ENCODE measurements at regions not wholly inside any gene's neighbourhood (a gene's known extent, or its start where the extent isn't known, plus 50 kb on each side); places are given as distances from the start of the nearest gene placed in this dataset.

DNA sequence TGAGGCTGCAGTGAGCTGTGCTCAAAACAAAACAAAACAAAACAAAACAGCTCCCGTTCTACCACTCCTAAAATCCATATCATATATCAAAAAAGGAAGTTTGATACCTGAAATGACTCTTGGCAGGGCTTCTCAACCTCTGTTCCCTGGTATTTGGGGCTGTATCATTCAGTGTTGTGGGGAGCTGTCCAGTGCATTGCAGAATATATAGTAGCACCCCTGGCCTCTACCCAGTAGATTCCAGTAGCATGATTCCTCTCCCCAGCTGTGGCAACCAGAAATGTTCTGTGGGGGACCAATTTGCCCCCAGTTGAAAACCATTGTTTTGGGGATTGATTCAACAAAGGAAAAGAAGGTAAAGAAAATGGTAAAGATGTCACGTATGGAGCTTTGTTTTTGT is 238.9 kb downstream of the PRL start:
- no peak for DNase-seq
- in situ Hi-C loops (cut with MboI; ENCODE audit: low pct_unique_long_range_greater_than_20kb, low sequenced_read_pairs) = no loop called here

DNA sequence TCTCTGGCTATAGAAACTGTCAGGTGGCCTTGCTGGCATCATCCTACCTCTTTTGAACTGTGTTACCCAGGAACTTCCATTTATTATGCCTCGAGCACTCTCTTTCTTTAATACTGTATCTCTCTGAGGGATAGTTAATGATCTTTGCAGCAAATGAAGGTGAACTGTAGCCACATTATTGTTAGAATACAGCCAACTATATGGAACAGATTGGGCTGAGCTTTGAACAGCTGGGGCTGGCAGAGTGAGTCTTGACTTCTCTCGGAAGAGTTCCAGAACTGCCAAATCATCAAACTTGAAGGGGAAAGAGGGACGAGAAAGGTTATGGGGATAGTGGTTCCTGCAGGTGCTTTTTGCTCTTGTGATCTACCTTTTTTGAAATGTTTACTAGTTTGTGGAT is 237.7 kb downstream of the PRL start:
- in situ Hi-C loops (cut with MboI; ENCODE audit: low pct_unique_long_range_greater_than_20kb, low sequenced_read_pairs) = no loop called here
- DNase-seq = no peak

DNA sequence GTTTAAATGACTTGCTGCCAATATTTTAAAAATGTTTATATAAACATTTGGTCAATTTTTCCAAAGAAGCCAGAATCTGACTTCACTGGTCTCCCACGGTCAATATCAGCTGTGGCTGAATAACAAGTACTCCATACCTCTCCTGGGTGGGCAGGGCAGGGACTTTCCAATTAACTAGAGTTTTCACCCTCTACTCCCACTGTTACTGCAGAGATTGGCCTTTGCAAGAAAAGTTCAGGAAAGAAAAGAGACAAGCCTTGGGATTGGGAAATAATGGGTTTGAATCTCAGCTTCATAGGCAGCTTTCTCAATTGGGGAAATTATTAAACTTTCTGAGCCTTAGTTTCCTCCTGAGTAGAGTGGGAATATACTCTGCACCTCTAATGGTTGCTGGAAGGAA is 236.9 kb downstream of the PRL start:
- no peak for DNase-seq

DNA sequence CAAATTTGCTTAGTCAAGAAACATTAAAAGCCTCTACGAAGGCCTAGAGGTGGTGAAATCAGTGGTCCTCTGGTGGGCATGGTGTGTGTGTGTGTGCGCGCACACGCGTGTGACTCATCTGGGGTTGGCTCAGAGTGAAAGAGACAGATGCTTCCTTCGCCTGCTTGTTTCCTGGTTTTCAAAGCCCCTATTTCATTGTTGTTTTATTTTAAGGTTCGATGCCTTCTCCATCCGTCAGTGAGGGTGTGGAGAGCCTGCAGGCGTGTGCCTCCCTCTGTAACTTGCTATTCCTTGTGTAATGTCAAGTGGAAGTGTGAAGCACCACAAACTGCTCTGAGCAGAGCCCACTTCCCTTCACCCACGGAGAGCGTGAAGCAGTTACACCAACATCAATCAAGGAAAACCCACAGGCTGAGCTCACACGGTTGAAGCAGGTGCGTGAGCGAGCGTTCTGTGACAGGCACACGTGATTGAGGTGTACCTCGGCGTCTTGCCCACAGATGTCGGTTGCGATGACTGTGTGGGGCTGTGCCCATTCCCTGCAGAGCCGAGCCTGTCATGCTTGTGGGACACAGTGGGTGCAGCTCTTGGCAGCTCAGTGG is 233.9 kb downstream of the PRL start:
- no peak for DNase-seq
- in situ Hi-C loops (cut with MboI; ENCODE audit: low pct_unique_long_range_greater_than_20kb, low sequenced_read_pairs) = no loop called here

More for the DNA sequence above, 236.9 kb downstream of the PRL start:
- in situ Hi-C loops (cut with MboI; ENCODE audit: low pct_unique_long_range_greater_than_20kb, low sequenced_read_pairs) = no loop called here

DNA sequence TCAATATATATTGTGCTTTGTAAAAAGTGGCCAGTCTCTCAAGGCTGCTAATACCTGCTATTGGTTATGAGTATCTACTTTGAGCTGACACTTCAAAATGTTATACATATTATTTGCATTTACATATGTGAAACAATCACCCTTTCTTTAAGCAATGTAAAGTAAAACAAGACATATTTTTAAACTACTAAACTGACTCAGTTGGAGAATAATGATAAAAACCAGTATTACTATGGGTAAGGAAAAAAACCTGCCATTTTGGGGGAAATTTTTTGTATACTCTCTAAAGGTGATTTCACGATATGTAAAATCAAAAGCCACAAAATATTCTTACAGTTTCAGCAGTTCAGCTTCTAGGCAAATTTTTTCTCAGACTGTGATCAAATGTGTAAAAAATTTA is 232.3 kb downstream of the PRL start:
- DNase-seq = no peak
- in situ Hi-C loops (cut with MboI; ENCODE audit: low pct_unique_long_range_greater_than_20kb, low sequenced_read_pairs) = no loop called here

DNA sequence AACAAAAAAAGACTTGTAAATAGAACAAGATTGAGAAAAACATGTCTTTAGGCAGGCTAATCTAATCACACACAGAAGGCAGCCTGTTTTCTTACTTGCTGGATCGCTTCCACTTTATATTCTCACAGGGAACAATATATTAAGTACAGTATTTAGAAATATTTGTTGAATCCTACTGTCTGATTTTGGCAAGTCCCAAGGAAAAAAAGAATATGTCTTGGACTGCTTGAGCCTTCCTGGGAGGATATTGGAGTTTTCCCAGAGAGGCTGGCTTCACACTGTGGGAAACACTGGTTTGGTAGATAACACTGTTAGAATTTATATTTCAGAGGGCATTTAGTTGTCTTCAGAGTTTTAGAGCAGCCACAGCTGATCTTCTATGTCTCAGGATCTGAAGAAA is 229.7 kb downstream of the PRL start:
- in situ Hi-C loops (cut with MboI; ENCODE audit: low pct_unique_long_range_greater_than_20kb, low sequenced_read_pairs) = no loop called here

DNA sequence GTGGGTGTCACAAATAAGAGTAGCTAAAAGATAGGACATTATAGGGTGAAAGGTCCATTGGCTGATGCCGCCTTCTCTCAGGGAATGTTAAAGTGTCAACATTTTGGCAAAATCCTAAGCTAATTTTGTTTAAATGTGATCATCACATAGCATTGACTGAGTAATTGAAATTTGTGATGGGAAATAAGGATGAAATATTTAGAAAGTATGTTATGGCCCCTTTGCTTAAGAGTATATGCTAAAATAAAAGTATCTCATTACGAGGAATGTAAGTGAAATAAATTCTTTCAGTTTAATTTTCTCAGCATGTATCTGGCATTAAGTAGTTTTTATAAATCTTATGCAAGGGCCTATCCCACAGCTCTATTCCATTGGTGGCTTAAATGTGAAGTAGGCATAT is 229.2 kb downstream of the PRL start:
- in situ Hi-C loops (cut with MboI; ENCODE audit: low pct_unique_long_range_greater_than_20kb, low sequenced_read_pairs) = no loop called here
- no peak for DNase-seq

More for the DNA sequence above, 229.7 kb downstream of the PRL start:
- DNase-seq = no peak

DNA sequence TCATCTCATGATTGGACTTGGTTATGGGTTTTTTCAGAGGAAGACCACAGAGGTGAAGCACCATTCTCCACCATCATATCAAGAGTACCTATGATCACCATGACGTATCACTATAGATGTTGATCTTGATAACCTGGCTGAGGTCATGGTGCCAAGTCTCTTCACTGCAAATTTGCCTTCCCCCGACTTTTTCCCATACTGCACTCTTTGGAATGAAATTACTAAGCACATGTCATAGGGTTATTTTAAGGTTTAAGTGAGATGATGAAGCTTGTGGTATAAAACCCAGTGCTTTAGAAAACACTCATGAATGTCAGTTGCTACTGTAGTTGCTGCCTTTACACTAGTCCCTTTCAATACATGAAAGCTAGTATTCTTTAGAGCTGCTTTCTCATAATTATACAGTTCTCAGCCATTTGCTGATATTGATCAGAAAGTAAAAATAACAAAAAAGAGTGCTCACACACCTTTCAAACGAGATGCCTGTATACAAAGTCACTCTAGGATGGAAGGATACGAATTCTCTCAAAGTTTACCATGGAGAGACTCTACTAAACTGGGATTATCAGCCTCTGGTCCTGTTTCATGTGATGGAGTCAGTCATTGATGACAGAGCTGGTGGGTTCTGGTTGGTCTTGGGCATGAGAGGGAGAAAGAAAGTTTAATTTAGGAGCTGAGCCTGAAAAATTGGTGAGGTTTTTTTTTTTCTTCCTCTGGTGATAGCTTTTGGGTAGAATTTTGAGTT is 228.1 kb downstream of the PRL start:
- no peak for DNase-seq
- in situ Hi-C loops (cut with MboI; ENCODE audit: low pct_unique_long_range_greater_than_20kb, low sequenced_read_pairs) = no loop called here

DNA sequence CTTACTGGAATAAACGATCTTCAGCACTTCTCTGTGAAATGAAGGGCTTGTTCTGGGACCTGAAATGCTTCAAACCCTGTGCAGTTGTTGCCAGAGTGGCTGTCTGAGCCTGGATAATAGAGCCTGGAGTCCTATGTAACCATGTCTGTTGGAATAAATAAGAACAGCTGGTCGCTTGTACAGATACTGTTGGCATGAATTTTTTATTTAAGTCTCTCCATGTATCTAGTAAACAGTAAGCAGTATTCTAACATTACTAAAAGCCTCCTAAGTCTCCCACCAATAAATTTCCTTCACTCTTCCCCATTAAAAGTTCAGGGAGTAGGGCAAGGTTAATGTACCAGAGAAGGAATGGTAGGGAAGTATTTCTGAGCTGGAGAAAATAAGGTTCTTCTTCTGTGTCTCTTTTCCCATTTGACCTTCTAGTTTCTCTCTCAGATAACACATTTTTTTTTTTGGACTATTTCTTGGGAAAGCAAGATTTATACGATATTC is 227.5 kb downstream of the PRL start:
- no peak for DNase-seq
- in situ Hi-C loops (cut with MboI; ENCODE audit: low pct_unique_long_range_greater_than_20kb, low sequenced_read_pairs) = no loop called here

DNA sequence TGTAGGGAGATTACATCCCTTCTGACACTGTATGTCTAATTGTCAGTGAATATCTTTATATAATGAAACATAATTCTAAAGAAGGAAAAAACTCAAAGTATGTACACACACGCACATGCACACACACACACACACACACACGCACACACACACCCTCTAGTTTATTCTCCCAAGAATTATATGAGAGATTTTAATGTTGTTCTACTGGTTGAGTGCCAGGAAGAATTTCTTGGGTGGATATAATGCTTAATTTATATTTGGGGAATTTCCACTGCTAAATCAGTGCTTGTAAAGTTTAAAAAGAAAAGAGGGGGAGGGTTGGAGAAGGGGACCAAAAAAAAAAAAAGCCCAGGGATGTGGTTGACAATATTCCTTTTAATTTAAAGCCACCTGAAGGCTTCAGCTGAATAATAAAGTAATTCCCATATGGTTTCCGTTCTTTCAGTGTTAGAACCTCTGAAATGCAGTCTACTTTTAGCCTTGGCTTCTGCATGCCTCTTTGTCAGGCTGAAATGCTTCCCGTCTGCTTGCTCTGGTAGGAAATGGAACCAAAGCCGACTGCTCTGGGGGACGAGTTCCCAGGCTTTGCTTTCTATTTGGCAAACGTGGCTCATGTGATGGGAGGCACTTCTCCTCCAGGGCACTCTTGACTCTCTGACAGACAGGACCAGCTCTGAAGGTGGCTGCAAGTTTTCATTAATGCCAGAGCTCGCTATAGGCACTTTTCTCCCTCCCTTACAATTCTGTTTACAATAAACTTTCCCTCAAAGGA is 225.4 kb downstream of the PRL start:
- DNase-seq = no peak
- in situ Hi-C loops (cut with MboI; ENCODE audit: low pct_unique_long_range_greater_than_20kb, low sequenced_read_pairs) = no loop called here

DNA sequence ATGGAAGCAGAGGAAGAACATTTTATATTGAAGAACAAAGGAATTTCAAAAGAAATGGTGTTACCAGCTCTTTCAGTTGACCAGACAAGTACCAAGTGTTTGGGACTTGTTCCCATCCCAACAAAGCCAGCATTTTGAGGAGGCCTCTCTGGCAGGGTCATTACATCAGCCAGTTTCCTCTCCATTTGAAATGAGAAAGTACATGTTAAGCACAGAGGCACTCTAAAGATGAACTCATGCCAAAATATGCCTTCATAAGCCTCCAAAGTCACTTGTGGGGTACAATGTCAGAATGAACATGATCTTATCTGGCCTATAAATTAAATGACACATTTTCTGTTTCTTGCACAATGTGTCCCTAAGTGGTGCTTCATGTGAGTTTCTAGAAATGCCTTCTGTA is 223.9 kb downstream of the PRL start:
- in situ Hi-C loops (cut with MboI; ENCODE audit: low pct_unique_long_range_greater_than_20kb, low sequenced_read_pairs) = no loop called here

DNA sequence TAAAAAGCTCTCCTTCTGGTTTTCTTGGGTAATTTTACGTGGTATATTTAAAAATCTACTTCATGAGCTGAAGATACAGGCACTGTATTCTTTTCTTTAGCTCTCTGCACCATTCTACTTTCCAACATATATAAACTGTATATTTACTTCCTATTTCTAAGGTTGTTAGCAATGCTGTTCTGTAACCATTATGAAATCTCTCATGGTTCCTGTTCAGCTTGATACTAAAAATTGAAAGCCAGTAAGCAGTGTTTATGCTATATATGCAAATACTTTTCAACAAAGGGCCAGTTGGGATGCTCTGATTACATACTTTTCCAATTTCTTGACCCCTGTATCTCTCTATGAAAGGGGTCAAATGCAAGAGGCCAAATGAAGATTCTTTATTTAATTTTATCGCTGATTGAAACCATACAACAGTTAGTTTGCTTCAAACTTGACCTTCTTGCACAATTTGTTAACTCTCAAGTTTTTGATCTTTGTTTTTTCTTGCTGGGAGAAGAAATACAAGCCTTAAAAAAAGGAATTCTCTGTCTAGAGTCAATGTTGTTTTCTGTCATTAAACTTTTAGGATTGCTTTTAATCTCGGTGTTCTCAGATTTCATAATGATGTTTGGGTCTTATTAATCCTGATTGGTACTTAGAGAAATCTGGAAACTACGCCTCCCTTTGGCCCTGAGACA is 223.2 kb downstream of the PRL start:
- no peak for DNase-seq
- in situ Hi-C loops (cut with MboI; ENCODE audit: low pct_unique_long_range_greater_than_20kb, low sequenced_read_pairs) = no loop called here

More for the DNA sequence above, 223.9 kb downstream of the PRL start:
- DNase-seq = no peak

DNA sequence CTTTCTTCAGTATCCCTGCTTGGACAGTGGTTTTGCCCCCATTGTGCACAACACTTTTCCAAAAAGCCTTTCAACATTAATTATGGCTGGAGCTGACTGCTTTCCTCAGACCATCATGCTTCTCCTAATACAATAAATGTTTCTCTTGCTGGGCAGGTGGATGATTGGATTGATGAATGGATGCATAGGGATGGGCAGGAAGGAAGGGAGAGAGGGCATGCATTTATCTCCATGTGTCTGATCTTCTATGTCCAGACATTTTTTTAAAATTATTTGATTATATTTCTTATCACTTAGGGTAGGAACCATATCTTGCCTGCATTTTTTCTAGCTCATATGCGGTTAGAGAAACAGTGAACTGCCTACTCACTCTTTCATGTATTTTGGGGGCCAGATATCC is 218.5 kb downstream of the PRL start:
- in situ Hi-C loops (cut with MboI; ENCODE audit: low pct_unique_long_range_greater_than_20kb, low sequenced_read_pairs) = no loop called here
- DNase-seq = no peak

DNA sequence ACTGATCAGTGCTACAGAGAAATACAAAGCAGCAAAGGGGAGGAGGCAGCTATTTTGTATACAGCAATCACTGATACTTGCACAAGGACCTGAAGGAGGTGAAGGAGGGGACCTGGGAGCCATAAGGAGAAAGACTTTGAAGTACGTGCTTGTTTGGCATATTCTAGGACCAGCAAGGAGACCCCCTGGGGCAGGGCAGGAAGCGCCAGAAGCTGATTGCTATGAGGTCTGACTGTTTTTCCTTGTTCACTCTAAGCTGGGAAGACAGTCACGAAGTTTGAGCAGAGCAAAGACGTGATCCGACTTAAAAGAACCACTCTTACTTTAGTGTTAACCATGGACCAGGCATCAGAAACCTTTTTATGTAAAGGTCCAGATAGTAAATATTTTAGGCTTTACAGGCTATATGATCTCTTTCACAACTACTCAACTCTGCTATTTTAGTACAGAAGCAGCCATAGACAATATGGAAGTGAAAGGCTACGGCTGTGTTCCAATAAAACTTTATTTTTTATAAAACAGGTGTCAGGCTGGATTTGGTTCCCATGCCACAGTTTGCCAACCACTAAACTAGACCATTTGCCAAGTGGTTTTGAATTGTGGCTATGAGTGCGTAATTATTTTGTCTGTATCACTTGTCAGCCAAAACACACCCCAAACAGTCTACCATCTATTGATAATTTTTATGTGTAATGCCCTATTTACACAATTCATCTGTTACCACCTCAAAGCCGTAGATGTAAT is 217.9 kb downstream of the PRL start:
- no peak for DNase-seq
- in situ Hi-C loops (cut with MboI; ENCODE audit: low pct_unique_long_range_greater_than_20kb, low sequenced_read_pairs) = no loop called here

DNA sequence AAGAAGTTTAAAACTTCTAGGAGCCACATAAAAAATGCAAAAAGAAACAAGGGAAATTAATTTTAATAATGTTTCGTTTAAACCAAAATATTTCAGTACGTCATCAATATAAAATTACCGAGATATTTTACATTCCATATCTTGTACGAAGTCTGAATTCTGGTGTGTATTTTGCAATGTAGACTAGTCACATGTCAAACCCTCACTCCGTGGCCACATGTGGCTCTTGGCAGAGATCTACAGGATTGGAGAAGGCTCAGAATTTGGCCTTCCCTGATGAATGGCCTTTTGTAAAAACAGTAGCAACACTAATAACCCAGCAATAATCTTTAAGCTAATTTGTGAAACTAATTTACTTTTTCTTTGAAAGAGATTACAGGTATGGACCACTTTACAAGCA is 217.1 kb downstream of the PRL start:
- no peak for DNase-seq
- in situ Hi-C loops (cut with MboI; ENCODE audit: low pct_unique_long_range_greater_than_20kb, low sequenced_read_pairs) = no loop called here

DNA sequence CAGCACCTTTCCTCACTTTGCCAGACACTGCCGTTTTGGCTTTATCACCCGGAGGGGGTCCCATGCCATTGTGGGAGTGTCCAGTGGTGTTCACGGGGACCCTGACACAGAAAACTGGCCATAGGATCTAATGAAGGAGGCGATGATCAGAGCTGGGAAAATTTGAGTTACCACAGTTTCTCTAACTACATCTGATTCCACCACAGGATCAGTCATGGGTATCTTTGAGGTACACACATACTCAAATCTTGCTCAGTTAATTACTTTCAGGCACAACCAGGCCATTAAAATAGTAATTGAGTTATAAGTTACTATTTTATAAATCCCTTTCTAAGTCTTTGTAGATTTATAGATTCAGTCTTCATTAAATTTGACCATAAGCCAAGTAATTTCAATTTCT is 215.1 kb downstream of the PRL start:
- in situ Hi-C loops (cut with MboI; ENCODE audit: low pct_unique_long_range_greater_than_20kb, low sequenced_read_pairs) = no loop called here
- no peak for DNase-seq

DNA sequence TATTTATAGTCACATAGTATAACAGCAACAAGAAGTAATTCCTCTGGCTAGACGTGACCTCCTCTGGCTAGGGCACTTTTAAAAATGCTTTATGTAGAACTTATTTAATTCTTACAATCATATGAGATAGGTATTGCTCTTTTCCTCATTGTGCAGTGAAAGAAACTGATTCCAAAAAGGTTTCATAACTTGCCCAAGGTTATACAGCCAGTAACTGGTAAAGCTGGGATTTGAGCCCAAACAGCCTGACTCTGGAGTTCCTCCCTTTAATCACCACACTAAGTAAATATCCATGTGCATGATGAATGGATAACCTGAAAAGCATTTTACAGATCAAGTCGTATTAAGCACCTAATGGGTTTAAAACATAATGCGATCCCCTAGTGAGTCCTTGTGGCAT is 214.6 kb downstream of the PRL start:
- in situ Hi-C loops (cut with MboI; ENCODE audit: low pct_unique_long_range_greater_than_20kb, low sequenced_read_pairs) = no loop called here
- DNase-seq = no peak

DNA sequence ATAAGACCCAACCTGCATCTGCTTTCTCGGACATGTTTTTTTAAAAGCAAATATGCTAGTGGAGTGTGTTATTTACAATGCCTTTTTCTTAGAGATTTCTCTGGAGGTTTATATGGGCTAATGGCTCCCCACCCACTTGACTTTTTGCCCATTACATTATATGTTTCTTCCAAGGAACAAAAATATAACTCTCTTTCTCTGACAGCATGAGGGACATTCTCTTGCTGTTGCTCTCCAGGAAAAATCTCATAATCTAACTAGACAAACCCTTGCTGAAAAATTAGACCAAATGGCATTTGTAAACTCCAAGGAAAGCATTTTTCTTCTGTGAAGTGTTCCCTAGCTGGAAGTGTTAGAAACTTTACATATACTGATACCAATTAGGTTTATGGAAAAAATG is 213.7 kb downstream of the PRL start:
- no peak for DNase-seq
- in situ Hi-C loops (cut with MboI; ENCODE audit: low pct_unique_long_range_greater_than_20kb, low sequenced_read_pairs) = no loop called here

Measured in KBM-7 (cell line).